Esophagus muscularis mucosa (tissue), 4 donors: ENCODE measurements at regions not wholly inside any gene's neighbourhood (a gene's known extent, or its start where the extent isn't known, plus 50 kb on each side); places are given as distances from the start of the nearest gene placed in this dataset.

ENCODE experiments used
- DNase-seq: peaks from one replicate; pipeline ENCODE4 v3.0.0-alpha.2; 2017; ENCODE audit errors: extremely low spot score
- H3K27ac ChIP-seq, 4 donors: fragments of 200-600 bp; sonication (generic); replicated peaks in 1 of 4; 1 replicate in 3 of 4; 2 replicates in 1 of 4; pipeline ENCODE4 v1.5.1; 2016 to 2019; ENCODE audit warnings: mild to moderate bottlenecking in 1 of 4
- H3K27me3 ChIP-seq, 4 donors: fragments of 200-600 bp; sonication (generic); one replicate each; pipeline versions ENCODE4 v1.5.1 to v1.6.0; 2016 to 2019
- H3K36me3 ChIP-seq, 4 donors: fragments of 200-600 bp; sonication (generic); one replicate each; pipeline ENCODE4 v1.5.1; 2016 to 2019
- H3K4me1 ChIP-seq, 4 donors: fragments of 200-600 bp; sonication (generic); one replicate each; pipeline ENCODE4 v1.5.1; 2016 to 2019
- H3K4me3 ChIP-seq, 4 donors: fragments of 200-600 bp; sonication (generic); 1 replicate in 2 of 4; 2 replicates in 2 of 4; pipeline ENCODE4 v1.5.1; 2016 to 2019; ENCODE audit warnings: mild to moderate bottlenecking in 4 of 4, moderate library complexity in 1 of 4
- H3K9me3 ChIP-seq, 4 donors: fragments of 200-600 bp; sonication (generic); 1 replicate in 3 of 4; 2 replicates in 1 of 4; pipeline ENCODE4 v1.5.1; 2016 to 2019
- CTCF ChIP-seq, 3 experiments: fragments of 200-600 bp in 2 of 3; fragments of 450-650 bp in 1 of 3; sonication (generic) in 2 of 3; IDR thresholded peaks; one replicate each; pipeline ENCODE4 v1.5.1; 2017 to 2019; ENCODE audit warnings: antibody characterized with exemption in 3 of 3, mild to moderate bottlenecking in 2 of 3, moderate library complexity in 1 of 3
- EP300 ChIP-seq: sonication (generic); formaldehyde crosslinking; IDR thresholded peaks from one replicate; pipeline ENCODE4 v1.6.1; 2017; ENCODE audit warnings: antibody characterized with exemption
- POLR2A ChIP-seq: fragments of 450-650 bp; IDR thresholded peaks from one replicate; pipeline ENCODE4 v1.6.1; 2017; ENCODE audit warnings: antibody characterized with exemption, moderate library complexity, mild to moderate bottlenecking, low read depth
- POLR2AphosphoS5 ChIP-seq, 2 donors: sonication (generic); formaldehyde crosslinking; IDR thresholded peaks; one replicate each; pipeline ENCODE4 v1.6.1; 2017; ENCODE audit warnings: antibody characterized with exemption in 2 of 2
- WGBS: methylation state at CpG from one replicate; pipeline ENCODE4 v1.1.5; 2018; 5-methylcytosine and 5-hydroxymethylcytosine counted together
- intact Hi-C: fragments of 100-400 bp; cut with DNase I; formaldehyde crosslinking; loops from one replicate; pipeline ENCODE4 v1.15.1; 2023

- Histone ChIP-seq H3K36me3 (no peaks in the 10 kb centered on the region), H3K9me3 (no peaks in the 10 kb centered on the region), H3K4me1 (no peaks in the 10 kb centered on the region), H3K27ac (no peak overlapping the region), H3K4me3 (no peak overlapping the region), H3K27me3 (no peaks in the 10 kb centered on the region)
- 83% methylated on average over 7 of the region's 7 CpGs for WGBS
- no peak for DNase-seq
- intact Hi-C loops, result no loop called here
- TF ChIP-seq POLR2A (no peak), POLR2AphosphoS5 (IDR thresholded peaks at IDR 0.05) (no peak), EP300 (no peak), CTCF (IDR thresholded peaks at IDR 0.05) (no peak)
Measured at GRCh38 chr6:105740946-105741645, 338.2 kb upstream of the PREP start.

DNA sequence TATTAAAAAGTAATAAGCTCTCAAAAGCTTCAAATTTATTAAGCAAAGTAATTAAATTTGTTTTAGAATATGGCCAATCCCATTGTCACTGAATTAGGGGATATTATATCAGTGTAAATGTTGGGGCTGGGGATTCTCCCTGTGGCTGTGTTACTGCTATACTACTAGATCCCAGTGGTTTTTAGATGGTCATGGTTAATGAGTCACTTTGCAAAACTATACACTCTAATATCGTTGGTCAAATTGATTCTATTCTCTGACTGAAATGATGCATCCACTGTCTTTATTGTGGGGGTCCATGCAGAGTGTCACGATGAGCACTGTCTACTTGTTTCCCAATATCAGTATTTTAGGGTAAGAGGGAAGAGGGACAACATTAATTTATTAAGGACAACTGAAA is 336.9 kb upstream of the PREP start:
- WGBS, result 78% methylated on average over 2 of the region's 2 CpGs
- Histone ChIP-seq H3K36me3 (no peaks in the 10 kb centered on the region), H3K27ac (no peak overlapping the region), H3K27me3 (no peaks in the 10 kb centered on the region), H3K9me3 (no peaks in the 10 kb centered on the region), H3K4me3 (no peak overlapping the region), H3K4me1 (no peaks in the 10 kb centered on the region)
- TF ChIP-seq POLR2A, result no peak
- TF ChIP-seq EP300, result no peak
- no peak for TF ChIP-seq CTCF (IDR thresholded peaks at IDR 0.05)
- no peak for TF ChIP-seq POLR2AphosphoS5 (IDR thresholded peaks at IDR 0.05)
- no peak for DNase-seq
- intact Hi-C loops, result no loop called here

DNA sequence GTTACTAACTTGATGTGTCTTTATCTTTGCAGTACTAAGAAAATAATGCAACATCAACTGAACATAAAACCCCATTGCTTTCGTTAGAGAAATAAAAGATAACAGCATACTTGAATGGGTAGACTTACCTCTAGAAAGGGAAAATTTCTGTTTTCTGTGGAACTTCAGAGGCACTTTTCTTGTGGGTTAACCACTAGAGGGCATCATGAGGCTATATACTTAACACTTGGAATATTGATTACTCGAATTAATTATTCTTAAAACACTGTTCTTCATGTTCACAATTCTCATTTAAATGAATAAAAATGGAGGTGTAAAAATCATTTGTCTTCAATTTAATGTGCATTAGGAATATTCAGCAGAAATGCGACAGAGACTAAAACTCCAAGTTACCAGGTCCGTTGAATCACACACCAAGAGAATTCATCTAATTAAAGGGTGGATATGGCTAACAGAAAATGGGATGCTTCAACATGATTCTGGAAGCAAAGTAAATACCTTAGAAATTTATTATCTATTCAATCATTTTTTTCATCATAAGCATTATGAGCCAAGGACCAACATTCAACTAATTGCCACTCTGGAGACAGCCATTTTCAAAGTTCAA is 330.8 kb upstream of the PREP start:
- DNase-seq, result no peak
- no peaks in the 10 kb centered on the region for H3K36me3 ChIP-seq
- H3K4me1 ChIP-seq, result peaks cover 0 to 10% (median 2%) of the 10 kb centered on the region in 4 donors
- no peaks in the 10 kb centered on the region for H3K9me3 ChIP-seq
- no peak overlapping the region for H3K4me3 ChIP-seq
- WGBS, result 70% methylated on average over 4 of the region's 4 CpGs
- TF ChIP-seq POLR2AphosphoS5 (IDR thresholded peaks at IDR 0.05) (no peak), CTCF (IDR thresholded peaks at IDR 0.05) (peak; percentile 23 to 48 (median 39)), EP300 (no peak)
- no peaks in the 10 kb centered on the region for H3K27me3 ChIP-seq
- H3K27ac ChIP-seq, result no peak overlapping the region
- intact Hi-C loops, result no loop called here

DNA sequence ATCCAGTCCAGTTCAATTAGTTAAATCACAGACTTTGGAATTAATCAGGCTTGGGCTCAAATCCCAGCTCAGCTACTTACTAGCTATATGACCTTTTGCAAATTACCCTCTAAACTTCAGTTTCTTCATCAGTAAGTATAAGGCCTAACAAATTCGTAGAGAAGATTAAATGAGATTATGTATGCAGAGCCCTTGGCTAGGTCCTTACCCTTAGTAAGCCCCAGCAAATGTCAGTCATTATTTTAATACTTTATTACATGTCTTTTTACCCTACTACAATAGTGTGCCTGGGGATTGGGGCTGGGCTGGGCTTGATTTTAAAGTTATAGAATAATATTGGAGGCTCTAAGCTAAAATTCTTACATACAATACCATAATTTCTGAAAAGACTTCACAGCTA is 326.1 kb upstream of the PREP start:
- intact Hi-C loops, result no loop called here
- no peak for DNase-seq
- WGBS, result 93% methylated on average over 1 of the region's 1 CpG
- no peak for TF ChIP-seq POLR2A
- no peak for TF ChIP-seq EP300
- TF ChIP-seq CTCF (IDR thresholded peaks at IDR 0.05), result no peak
- TF ChIP-seq POLR2AphosphoS5 (IDR thresholded peaks at IDR 0.05), result no peak
- Histone ChIP-seq H3K9me3 (no peaks in the 10 kb centered on the region), H3K27me3 (no peaks in the 10 kb centered on the region), H3K36me3 (no peaks in the 10 kb centered on the region), H3K27ac (no peak overlapping the region), H3K4me3 (no peak overlapping the region), H3K4me1 (peaks cover 0 to 10% (median 4%) of the 10 kb centered on the region in 4 donors)
